GM18502 (cell line): ENCODE measurements at regions not wholly inside any gene's neighbourhood (a gene's known extent, or its start where the extent isn't known, plus 50 kb on each side); places are given as distances from the start of the nearest gene placed in this dataset.

ENCODE experiments used
- ATAC-seq: cut with Tn5 transposase; IDR thresholded peaks from one replicate; pipeline ENCODE4 v1.9.1; 2021; ENCODE audit warnings: mild to moderate bottlenecking; ENCODE audit not compliant: unreplicated experiment, poor library complexity

DNA sequence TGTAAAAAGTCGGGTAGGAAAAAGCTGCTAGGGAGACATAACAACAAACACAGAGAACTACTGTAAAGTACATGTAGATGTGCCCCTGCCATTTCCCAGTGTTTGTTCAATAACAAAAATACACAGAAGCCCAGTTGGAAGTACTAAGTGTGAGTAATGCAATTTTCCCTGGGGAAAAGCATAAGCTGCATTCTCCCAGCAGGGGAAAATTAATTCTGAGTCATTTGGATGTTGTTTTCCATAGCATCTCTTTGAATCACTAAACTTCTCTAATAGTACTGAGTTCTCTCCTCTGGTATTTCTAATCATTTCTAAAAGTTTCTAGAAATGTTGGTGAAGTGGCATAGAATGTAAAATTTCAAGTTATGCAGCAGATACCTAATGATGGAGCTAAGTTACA, 1114.9 kb downstream of the C4orf33 start:
- no peak for ATAC-seq

DNA sequence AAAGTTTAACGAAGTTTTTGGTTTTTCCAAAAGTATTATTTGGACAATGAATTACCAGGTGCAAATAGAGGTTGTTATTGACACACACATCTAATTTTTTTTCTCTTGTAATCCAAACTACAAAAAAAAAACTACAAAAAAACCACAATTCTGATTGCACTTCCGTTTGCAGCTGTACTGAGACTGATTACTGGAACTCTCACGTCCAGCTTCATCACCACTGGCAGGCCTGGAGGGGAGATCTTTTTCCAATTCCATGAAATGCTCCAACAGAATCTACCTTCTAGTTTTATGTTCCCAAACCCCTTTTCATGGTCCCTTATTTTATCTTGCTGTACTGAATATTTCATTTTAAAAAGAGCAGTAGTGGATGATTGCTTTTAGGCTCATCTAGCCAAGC, 1118.3 kb downstream of the C4orf33 start:
- no peak for ATAC-seq

DNA sequence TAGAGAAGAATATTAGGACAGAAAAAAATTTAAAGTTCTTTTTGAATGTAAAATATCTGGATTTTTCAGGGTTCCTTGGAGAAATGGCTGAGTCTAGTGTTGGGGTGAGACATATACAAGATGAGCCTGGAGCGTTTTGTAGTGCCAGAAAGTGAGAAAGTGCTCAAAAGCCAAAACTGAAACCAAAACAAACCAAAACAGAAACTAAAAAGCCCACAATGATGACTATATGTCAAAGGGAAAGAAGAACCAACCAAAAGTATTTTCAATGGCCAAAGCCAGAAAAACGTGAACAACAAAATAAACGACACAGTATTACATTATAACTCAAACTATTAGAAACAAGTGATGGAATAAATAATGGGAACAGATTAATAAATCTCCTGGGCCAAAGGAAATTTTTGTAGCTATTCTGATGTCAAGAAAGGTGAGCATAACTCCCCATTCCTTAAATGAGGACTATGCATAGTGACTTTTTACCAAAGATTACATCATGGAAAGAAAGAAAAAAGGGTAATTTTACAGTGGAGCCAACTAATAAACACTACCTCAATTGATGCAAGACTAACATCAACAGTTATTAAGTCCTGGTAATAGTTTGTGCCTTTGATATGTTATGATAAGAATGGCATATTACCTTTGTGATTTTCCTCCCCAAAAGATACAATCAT, 1137.6 kb downstream of the C4orf33 start:
- ATAC-seq: peak; percentile 100

DNA sequence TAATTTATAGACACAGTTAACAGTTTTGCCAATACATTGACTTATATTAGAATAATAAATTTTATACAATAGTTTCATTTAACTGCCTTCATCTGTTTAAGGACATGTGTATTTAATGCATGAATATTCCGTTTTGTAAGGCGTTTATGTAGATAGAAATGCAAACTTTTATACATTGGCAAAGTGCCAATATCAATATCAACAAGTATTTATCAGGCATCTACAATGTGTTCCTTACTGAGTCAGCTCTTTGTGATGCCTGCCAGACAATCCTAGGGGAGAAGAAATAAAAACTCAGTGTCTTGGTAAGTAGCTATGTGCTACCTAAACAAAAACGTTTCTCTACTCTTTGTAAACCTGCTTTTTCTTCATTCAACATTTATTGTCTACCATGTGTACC, 1142.2 kb downstream of the C4orf33 start:
- no peak for ATAC-seq

DNA sequence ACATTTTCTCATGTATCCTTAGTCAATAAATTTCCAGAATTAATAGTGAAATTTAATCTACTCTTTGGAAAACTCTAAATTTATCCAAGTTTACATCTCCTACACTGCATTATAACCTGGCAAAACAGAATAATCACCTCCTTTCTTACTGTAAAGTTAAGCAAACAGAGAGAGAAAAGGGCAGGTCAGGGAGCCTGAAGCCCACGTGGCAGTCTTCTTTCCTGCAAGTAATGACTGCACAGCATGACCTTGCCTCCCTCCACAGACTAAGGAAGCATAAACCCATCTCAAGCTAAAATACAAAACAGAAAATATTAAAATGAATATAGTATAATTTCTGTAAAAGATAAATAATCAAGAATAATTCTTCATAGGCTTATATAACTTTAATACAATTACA, 1153.0 kb downstream of the C4orf33 start:
- ATAC-seq: no peak

DNA sequence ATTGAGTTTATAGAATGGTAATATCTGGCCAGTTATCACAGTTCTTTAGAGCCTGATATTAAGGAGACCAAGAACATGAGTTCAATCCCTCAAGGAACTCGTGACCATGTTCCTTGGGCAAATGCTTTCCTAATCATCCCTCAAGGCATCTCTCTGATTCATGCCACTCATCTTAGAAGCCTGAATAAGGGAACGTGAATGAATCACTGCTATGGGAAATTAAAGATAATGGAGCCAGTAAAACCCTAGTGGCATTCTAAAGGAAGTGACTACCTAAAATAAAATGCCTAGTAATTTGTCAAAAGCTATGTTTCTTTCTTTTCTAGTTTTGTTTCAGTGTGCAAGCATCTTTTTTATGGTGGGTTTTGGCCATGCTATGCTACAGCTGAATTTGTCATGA, 1161.3 kb downstream of the C4orf33 start:
- no peak for ATAC-seq

DNA sequence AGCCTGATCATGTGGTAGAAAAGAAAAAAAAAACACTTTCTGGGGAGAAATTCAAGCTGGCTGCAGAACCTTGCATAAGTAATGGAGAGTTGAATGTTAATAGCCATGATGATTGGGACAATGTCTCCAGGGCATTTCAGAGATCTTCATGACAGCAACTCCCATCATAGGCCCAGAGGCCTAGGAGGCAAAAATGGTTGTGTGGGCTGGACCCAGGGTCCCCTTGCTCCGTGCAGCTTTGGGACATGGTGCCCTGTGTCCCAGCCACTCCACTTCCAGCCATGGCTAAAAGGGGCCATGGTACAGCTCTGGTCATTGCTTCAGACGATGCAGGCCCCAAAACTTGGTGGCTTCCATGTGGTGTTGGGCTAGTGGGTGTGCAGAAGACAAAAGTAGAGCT, 1170.9 kb downstream of the C4orf33 start:
- no peak for ATAC-seq

DNA sequence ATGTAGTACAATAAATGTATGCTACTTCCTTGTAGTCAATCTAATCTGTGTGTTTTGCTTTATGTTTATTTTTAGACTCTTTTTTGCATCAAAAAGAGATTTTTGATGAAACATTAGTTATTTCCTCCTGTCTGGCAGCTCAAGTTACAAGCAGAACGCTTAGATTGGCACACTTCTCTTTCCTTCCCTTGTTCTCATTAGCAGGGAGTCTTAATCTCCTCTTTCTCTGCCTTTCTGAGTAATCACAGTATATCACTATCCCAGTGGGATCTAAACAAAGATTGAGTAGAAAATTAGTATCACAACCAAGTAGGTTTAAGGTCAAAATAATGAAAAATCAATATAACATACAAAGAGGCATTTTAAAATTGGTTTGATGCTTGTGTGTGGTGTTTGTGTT, 1192.6 kb downstream of the C4orf33 start:
- no peak for ATAC-seq

DNA sequence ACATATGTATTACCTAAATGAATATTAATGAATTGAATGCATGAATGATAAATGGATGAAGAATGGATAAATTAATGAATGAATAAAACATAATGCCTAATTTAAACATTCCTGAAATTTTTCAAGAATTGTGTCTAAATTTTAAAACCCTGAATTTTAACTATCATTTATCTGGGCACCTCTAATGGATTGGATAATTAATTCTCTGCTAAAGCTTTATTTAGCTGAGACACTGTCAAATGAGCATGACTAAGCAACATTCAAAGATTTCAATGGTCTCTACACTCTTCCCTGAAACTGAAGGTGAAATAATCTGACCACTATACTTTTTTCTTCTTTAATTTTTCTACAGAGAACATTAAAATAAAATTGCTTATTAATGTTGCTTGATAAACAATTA, 1197.7 kb downstream of the C4orf33 start:
- ATAC-seq: no peak

DNA sequence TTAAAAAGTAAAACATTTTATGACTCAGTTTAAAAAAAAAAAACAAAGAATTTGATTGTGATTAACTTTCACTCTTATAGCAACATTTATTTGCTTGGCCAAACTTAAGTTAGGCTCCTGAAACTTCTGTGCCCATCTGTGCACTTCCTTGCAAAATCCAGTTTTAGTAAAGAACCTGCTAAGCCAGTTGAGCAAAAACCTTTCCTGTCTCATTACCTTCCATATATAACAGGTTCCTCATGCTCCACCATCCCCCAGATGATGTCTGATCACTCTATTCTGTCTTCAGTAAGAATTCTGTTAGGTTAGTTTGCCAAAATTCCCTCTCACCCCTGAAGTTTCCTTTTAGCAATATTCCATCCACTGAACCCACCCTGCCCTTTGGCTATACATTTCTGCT, 1200.5 kb downstream of the C4orf33 start:
- ATAC-seq: no peak

DNA sequence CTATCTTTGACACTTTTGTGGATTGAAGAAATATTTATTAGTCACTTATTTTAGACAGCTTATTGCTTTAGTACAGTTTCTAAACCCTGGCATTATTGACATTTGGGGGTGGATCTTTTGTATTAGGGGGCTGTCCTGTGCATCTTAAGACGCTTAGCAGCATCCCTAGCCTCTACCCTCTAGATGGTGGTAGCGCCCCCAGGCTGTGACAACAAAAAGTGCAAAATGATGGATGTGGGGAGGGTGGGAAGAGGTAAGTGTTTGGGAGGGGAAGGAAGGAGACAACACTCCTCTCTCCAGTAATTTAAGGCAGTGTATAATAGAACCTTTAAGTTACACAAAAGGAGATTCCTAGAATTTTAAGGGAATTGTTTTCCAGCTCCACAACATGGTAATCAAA, 1210.6 kb downstream of the C4orf33 start:
- ATAC-seq: no peak

DNA sequence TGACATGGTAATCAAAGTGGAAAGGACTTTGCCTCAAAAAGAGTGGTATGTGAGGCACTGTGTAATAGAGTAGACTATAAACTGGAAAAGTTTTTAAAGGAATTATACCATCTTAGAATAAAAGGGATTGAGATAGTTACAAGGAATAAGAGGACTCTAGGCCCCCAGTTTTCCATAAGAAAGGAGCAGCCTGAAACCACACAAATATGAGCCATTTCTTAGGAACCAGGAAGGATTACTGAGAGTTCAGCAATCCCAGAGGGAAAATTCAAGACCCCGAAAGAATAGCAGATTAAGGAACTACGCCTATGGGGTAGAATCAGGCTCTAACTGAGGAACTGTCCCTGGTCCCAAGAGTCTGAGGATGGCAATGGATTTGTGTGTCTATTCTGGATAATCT, 1213.3 kb downstream of the C4orf33 start:
- no peak for ATAC-seq

DNA sequence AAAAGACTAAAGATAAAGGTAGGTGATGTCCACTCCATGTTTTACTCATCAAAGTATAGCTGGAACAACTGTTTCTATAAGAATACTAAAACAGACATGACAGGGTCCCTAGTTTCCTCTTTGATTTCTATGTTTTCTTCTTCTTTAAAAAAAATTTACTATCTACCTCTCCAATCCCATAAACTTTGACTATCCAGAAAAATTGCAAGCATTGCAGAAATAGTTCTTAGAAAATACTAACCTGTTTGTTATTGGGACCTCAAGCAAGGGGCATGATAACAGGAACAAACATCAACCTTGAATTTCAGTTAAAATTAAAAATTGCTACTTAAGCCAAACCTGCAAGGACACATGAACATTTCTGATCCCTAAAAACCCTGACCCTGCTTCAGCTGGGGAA, 1226.5 kb downstream of the C4orf33 start:
- no peak for ATAC-seq

DNA sequence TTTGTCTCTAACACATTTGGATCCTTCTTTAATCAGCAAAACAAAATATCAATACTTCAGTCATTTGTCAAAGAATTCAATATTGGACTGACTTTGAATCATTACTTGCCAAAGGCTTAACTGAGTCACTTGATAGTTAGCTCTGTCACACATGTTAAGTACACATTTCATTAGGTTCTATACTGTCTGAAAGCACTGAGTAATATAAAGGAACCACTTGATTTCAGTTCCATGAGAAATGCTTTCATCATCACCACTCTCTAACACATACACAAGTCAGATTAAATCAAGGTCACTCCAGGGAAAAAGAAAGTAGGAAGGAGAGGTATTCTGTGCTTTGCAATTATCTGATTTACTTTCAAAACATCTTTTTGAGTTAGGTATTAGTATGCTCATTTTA, 1233.1 kb downstream of the C4orf33 start:
- no peak for ATAC-seq

DNA sequence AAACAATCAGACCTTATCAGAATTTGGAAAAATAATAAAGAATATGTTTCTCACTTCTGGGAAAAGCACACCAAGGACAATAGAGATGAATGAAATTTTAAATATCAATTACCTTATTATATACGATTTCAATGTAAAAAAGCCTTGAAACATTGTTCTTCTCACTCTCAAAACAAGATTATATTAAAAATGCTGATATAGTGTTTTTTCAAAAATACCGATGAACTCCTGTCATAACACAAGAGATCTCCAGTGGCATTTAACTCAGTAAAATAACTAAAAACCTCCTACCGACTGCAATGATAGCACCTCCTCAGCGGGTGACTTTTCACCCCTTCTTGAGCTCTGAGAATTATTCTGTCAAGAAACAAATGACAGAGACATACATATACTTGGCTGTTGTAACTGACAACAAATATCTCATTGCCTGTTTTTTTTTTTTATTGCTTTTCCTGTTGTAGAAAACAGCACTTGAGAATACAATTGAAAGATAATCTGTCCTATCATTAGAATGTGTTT, 1237.3 kb downstream of the C4orf33 start:
- ATAC-seq: no peak

DNA sequence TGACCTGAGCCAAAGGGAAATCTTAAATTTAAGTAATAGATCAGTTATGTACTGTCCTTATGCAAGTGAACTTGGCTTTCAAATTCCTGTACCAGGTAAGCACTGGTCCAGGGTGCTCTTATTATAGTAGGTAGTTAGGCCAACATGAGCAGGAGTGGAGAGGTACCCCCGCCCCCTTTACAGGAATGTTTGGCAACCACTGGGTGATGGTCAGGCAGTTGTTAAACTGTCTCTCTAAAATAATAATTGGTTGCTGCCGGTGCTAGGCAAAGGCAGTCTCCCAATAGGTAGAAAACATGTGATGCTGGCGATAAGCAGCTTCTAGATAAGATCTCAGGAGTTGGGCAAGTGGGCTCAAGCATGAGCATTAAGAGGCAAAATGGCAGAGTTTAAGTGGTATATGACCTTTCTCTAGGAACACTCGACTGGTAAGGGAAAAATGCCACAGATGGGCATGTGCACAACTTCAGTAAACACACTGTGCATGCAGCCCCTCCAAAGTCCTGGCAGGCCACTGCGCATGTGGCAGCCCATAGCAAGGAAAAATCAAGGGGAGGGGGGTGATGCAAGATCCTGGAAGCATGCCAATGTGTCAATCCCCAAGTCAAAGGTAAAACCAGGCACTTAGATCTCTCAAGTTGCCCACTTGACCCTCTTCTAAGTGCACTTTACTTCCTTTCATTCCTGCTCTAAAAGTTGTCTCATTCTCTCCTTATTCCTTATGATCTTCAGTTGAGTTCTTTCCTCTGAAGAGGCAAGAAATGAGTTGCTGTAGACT, 1239.7 kb downstream of the C4orf33 start:
- ATAC-seq: no peak

DNA sequence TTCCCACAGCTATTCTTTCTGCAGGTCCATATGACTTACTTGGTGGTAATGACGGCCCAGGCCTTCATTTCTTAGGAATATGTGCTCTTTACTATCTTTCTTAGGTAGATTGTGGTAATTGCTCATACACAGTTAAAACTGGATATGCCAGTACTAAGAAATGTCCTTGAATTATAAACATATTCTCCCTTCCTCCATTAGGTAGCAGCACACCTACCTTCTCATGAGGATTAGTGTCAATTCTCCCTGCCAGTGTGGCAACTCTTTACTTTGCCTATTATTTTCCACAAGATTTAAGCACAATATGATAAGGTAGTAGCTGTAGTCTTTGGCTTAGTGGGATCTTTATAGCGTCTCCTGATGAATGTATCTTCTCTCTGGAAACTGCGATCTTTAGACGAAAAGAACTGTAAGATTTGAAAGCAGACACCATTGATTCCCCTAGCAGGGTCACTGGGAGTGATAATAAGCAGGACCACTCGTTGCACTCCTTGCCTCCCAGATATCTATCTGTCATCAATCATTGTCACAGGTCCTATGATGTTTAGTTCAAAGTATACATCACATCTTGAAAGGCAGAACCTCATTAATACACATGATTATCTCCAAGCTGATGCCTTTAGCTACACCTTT, 1240.7 kb downstream of the C4orf33 start:
- peak; percentile 90 for ATAC-seq

DNA sequence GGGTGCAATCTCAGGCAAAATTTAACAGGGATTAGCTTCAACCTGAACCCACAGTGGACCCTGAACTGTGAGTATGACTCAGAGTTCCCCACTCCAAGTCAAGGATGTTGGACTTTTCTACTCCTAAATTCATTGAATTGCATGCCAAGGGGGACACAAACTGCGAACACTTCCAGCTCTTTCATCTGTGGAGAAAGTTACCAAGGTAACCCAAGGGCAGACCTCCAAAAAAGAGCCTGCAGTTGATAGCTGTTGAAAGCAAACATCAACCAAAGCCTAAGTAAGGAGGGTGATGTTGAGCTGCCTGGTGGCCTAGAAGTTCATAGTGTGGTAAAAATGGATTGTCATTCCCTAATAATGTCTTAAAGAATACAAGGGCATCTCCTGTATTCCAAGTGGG, 1242.9 kb downstream of the C4orf33 start:
- ATAC-seq: no peak

DNA sequence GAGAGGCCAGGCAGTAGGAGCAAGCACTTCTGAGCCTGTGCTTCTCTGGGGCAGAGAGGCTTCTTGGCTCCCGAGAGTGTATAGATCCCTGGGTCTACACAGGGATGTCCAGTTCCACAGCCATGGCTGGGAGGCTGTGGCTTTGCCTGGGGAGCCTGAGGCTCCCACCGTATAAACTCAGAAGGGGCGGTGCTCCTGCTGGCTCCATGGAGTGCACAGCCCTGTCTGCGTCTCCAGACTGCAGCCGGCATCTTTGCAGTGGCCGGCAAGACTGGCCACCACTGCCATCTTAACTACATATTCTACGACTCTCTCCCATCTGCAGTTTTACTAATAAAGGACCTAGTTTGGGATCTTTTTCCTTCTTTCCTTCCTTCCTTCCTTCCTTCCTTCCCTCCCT, 1253.8 kb downstream of the C4orf33 start:
- ATAC-seq: no peak

DNA sequence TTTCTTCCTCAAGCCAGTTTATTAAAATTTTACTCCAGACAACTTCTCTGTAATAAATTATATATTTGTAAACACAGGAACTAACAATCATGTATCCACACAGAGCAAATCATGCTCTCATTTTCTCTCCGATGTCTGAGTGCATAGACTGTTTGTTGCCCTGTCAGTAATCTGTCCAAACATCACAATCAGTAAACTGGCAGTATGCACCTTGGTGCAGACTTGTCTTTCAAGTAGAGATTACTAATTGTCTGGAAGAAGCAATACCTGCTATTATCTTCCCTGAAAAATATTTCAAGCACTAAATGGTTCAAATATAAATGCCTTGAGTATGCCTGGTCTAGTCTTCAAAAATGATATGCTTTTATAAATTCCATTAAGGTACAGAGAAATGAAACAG, 1260.9 kb downstream of the C4orf33 start:
- no peak for ATAC-seq

DNA sequence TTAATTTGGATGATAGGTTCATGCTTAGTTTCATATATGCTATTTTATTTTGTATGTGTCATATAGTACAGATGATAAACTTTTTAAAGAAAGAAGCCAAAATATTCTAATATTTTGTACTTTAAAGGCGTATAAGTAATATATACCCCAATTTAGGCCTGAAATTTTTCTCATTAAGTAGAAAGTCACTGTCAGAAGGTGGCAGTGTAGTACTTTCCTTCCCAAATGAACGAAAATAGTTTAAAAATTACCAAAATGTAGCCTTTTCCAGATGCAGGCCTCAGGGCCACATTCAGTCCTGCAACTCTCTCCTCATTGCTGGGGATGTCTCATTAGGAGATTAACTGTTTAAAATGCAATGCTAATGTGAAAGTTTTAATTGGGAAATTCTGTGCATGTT, 1263.6 kb downstream of the C4orf33 start:
- no peak for ATAC-seq
